ENCODE measurements at regions not wholly inside any gene's neighbourhood (a gene's known extent, or its start where the extent isn't known, plus 50 kb on each side); places are given as distances from the start of the nearest gene placed in this dataset.

DNA sequence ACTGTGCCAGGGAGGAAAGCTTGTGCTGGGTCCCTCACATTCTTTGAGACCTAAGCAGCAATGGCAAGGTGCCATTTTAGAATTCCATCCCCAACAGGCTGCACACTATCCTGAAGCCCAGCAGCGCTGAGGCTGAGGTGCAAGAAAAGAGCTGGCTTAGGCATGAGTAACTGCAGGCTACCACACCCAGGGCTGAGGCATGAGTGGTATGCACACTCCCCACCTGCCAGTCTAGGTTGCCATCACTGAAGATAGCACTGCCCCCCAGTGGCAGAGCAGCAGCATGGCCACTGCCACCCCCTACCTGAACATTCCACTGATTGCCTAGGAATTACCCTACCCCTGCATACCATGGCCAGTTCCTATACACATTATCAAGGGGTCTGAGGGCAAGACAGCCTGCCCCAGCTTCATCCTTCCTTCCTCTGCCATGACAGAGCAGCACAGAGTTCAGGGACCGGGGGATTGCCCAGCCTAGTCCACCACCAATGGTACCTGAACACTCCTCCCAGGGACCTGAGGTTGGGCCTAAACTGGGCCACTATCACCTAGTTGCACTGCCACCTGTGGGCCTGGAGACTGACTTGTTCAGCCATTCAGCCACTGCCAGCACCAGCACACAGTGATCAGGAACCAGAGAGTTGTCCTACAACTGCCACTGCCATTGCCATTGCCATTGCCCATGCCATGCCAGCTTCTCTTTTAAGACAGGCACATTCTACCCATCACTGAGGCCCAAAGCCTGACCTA, 129.8 kb downstream of the SATB1 start (continued):
- TF ChIP-seq TFCP2L1 (CRISPR knock-in tag; IDR thresholded peaks at IDR 0.05) = no peak
- TF ChIP-seq, protein P1, sequence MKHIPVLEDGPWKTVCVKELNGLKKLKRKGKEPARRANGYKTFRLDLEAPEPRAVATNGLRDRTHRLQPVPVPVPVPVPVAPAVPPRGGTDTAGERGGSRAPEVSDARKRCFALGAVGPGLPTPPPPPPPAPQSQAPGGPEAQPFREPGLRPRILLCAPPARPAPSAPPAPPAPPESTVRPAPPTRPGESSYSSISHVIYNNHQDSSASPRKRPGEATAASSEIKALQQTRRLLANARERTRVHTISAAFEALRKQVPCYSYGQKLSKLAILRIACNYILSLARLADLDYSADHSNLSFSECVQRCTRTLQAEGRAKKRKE (CRISPR knock-in tag; IDR thresholded peaks at IDR 0.05; ENCODE audit: low read depth) = no peak

DNA sequence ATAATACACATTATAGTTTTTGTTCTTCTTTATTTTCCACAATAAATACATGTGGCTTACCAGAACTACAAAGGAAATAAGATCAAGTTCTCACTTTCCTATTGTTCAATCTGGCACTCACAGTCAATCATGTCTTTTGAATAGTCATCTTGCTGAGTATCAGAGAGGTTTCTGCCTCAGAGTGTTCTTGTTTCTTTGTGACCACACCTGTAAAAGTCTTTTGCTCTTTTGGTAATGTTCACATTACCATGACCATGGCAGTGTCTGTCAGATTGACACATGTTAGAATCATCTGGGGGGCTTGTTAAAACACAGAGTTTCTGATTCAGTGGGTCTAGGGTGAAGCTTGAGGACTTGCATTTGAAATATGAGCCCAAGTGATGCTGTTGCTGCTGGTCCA, 135.0 kb downstream of the SATB1 start:
- Histone ChIP-seq H3K27ac (no peak overlapping the region), H3K4me2 (no peak overlapping the region), H3K4me3 (no peak overlapping the region), H3K9me3 (no peaks in the 10 kb centered on the region), H3K4me1 (peaks cover 5% of the 10 kb centered on the region; the same call in 2 of the 3 replicates)
- FAIRE-seq (no peak), DNase-seq (ENCODE audit: low read depth in 1 of 2, low spot score in 1 of 2) (no peak), ATAC-seq (no peak)
- TF ChIP-seq, protein P2, sequence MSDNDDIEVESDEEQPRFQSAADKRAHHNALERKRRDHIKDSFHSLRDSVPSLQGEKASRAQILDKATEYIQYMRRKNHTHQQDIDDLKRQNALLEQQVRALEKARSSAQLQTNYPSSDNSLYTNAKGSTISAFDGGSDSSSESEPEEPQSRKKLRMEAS (IDR thresholded peaks at IDR 0.05) = no peak
- TF ChIP-seq, protein P3, sequence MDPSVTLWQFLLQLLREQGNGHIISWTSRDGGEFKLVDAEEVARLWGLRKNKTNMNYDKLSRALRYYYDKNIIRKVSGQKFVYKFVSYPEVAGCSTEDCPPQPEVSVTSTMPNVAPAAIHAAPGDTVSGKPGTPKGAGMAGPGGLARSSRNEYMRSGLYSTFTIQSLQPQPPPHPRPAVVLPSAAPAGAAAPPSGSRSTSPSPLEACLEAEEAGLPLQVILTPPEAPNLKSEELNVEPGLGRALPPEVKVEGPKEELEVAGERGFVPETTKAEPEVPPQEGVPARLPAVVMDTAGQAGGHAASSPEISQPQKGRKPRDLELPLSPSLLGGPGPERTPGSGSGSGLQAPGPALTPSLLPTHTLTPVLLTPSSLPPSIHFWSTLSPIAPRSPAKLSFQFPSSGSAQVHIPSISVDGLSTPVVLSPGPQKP (IDR thresholded peaks at IDR 0.05; ENCODE audit: low read depth, low read length) = no peak
- TF ChIP-seq CEBPB (IDR thresholded peaks at IDR 0.05) = no peak
- no peak for TF ChIP-seq MAFK (IDR thresholded peaks at IDR 0.05; ENCODE audit: partially characterized antibody)
- TF ChIP-seq POLR2A (IDR thresholded peaks at IDR 0.05; ENCODE audit: low read length) = no peak
- no peak for TF ChIP-seq TP53 (CRISPR knock-in tag; IDR thresholded peaks at IDR 0.05)
- TF ChIP-seq SREBF2 (IDR thresholded peaks at IDR 0.05) = no peak
- TF ChIP-seq JUNB (IDR thresholded peaks at IDR 0.05) = no peak
- TF ChIP-seq CBX8 (IDR thresholded peaks at IDR 0.05) = no peak
- TF ChIP-seq CHD4 (IDR thresholded peaks at IDR 0.05; ENCODE audit: borderline replicate concordance) = no peak
- TF ChIP-seq CHD2 (IDR thresholded peaks at IDR 0.05; ENCODE audit: low read length, partially characterized antibody) = no peak
- no peak for TF ChIP-seq ZC3H11A (IDR thresholded peaks at IDR 0.05)
- TF ChIP-seq KDM5A (IDR thresholded peaks at IDR 0.05) = no peak
- no peak for TF ChIP-seq NR3C1 (IDR thresholded peaks at IDR 0.05)
- CTCF ChIA-PET = no interaction called here
- POLR2A ChIA-PET = no interaction called here

DNA sequence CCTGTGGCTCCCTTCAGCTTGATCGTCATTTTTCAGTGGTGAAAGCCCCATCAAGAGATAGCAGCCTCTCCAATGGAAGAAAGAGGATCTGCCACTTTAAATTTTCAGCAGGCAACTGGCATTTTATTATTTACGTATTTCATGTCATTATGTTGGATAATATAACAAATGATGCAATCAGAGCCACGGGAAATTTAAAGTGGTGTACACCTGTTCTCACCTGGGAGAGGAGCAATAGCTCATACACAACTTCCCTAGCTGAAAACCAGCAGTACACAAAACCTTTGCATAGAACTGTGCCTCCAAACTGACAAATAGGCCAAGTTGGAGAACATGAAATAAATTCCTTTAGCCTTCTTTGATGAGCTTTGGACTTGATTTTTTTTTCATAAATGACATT, 136.9 kb downstream of the SATB1 start:
- CTCF ChIA-PET = no interaction called here
- WGBS (ENCODE audit: missing lambda C conversion rate) = 9% methylated on average over 3 of the region's 3 CpGs

More for the DNA sequence above, 136.9 kb downstream of the SATB1 start:
- FAIRE-seq (no peak), ATAC-seq (no peak), DNase-seq (ENCODE audit: low read depth in 1 of 2, low spot score in 1 of 2) (no peak)
- TF ChIP-seq FOXS1 (CRISPR knock-in tag; IDR thresholded peaks at IDR 0.05) = no peak
- no peak for TF ChIP-seq CHD2 (IDR thresholded peaks at IDR 0.05; ENCODE audit: low read length, partially characterized antibody)
- TF ChIP-seq, protein P4, sequence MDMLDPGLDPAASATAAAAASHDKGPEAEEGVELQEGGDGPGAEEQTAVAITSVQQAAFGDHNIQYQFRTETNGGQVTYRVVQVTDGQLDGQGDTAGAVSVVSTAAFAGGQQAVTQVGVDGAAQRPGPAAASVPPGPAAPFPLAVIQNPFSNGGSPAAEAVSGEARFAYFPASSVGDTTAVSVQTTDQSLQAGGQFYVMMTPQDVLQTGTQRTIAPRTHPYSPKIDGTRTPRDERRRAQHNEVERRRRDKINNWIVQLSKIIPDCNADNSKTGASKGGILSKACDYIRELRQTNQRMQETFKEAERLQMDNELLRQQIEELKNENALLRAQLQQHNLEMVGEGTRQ (IDR thresholded peaks at IDR 0.05) = no peak
- TF ChIP-seq EHMT2 (IDR thresholded peaks at IDR 0.05; ENCODE audit: low read depth) = no peak
- TF ChIP-seq MAFK (IDR thresholded peaks at IDR 0.05; ENCODE audit: partially characterized antibody) = no peak
- no peak for TF ChIP-seq FOSL2 (IDR thresholded peaks at IDR 0.05)
- no peak for TF ChIP-seq FOSL2 (CRISPR knock-in tag; IDR thresholded peaks at IDR 0.05)
- TF ChIP-seq HDAC2 (IDR thresholded peaks at IDR 0.05) = no peak
- TF ChIP-seq, protein P5, sequence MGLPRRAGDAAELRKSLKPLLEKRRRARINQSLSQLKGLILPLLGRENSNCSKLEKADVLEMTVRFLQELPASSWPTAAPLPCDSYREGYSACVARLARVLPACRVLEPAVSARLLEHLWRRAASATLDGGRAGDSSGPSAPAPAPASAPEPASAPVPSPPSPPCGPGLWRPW (IDR thresholded peaks at IDR 0.05) = no peak
- TF ChIP-seq, protein P3 (IDR thresholded peaks at IDR 0.05; ENCODE audit: low read depth, low read length) = no peak
- no peak for TF ChIP-seq EP300 (IDR thresholded peaks at IDR 0.05)
- TF ChIP-seq HOXA7 (CRISPR knock-in tag; IDR thresholded peaks at IDR 0.05) = no peak
- no peak overlapping the region for H3K27ac ChIP-seq
- no peaks in the 10 kb centered on the region for H3K9me3 ChIP-seq
- no peak overlapping the region for H3K4me2 ChIP-seq
- H3K4me3 ChIP-seq = no peak overlapping the region
- no peaks in the 10 kb centered on the region for H3K4me1 ChIP-seq
- POLR2A ChIA-PET = no interaction called here

Measured in A549 (cell line).